Panc1 (cell line): ENCODE measurements at regions not wholly inside any gene's neighbourhood (a gene's known extent, or its start where the extent isn't known, plus 50 kb on each side); places are given as distances from the start of the nearest gene placed in this dataset.

ENCODE experiments used
- ATAC-seq: fragments of 200-7000 bp; cut with Tn5 transposase; 2 replicates; pipeline ENCODE4 v1.9.1; 2020; ENCODE audit warnings: mild to moderate bottlenecking, moderate library complexity
- BruUV-seq: library from RNA; stranded (reverse); fragments of 400-500 nt; replicated peaks from 2 replicates; lab custom pipeline; 2021; lab: Mats Ljungman, UMichigan
- CTCF ChIA-PET: fragments of 300-600 bp; sonication (Branson Sonifier 250); formaldehyde crosslinking; loops from one replicate; lab custom pipeline; 2022; ENCODE audit warnings: antibody characterized with exemption; lab: Charles Lee
- POLR2A ChIA-PET: fragments of 300-600 bp; sonication (Branson Sonifier 250); formaldehyde crosslinking; loops from one replicate; lab custom pipeline; 2022; ENCODE audit warnings: antibody characterized with exemption; lab: Charles Lee
- DNase-seq: peaks from one replicate; pipeline ENCODE4 v3.0.0-alpha.2; 2010; ENCODE audit warnings: low read depth, low spot score
- H3K27ac ChIP-seq: 2 replicates; pipeline ENCODE4 v1.5.1; 2011; ENCODE audit warnings: mild to moderate bottlenecking, low read length, inconsistent platforms
- H3K27me3 ChIP-seq: fragments of 200-500 bp; sonication (Bioruptor generic); 2 replicates; pipeline ENCODE4 v1.6.0; 2014; ENCODE audit warnings: low read length, inconsistent platforms; ENCODE audit not compliant: control insufficient read depth, insufficient read depth
- H3K36me3 ChIP-seq: fragments of 200-500 bp; sonication (Bioruptor generic); 2 replicates; pipeline ENCODE4 v1.5.1; 2014; ENCODE audit warnings: inconsistent platforms, mild to moderate bottlenecking, low read length, moderate library complexity; ENCODE audit not compliant: control insufficient read depth, insufficient read depth
- H3K4me1 ChIP-seq: 2 replicates; pipeline ENCODE4 v1.5.1; 2011; ENCODE audit warnings: inconsistent platforms, mild to moderate bottlenecking, low read length, moderate library complexity; ENCODE audit not compliant: control insufficient read depth, insufficient read depth
- H3K4me3 ChIP-seq, 2 experiments: 2 replicates each; pipeline ENCODE4 v1.5.1; 2011 to 2012; ENCODE audit warnings: low read depth in 2 of 2, low read length in 2 of 2, mild to moderate bottlenecking in 2 of 2, inconsistent platforms in 1 of 2, moderate library complexity in 1 of 2
- H3K9me3 ChIP-seq: fragments of 200-500 bp; sonication (Bioruptor generic); 2 replicates; pipeline ENCODE4 v1.5.1; 2014; ENCODE audit warnings: low read depth, mild to moderate bottlenecking, inconsistent platforms, low read length, moderate library complexity; ENCODE audit not compliant: control insufficient read depth, insufficient read depth
- CTCF ChIP-seq: fragments of 450-650 bp; IDR thresholded peaks from 2 replicates; pipeline ENCODE4 v1.5.1; 2017; ENCODE audit warnings: mild to moderate bottlenecking
- POLR2AphosphoS5 ChIP-seq: IDR thresholded peaks from 2 replicates; pipeline ENCODE4 v1.6.1; 2012; ENCODE audit warnings: mild to moderate bottlenecking, low read depth, low read length, moderate library complexity
- REST ChIP-seq, 2 experiments: IDR thresholded peaks; 2 replicates each; pipeline ENCODE4 v1.6.1; 2011 to 2012; ENCODE audit warnings: low read depth in 2 of 2, control low read depth in 1 of 2, low read length in 1 of 2, mild to moderate bottlenecking in 1 of 2, moderate library complexity in 1 of 2; ENCODE audit not compliant: insufficient read depth in 1 of 2
- SIN3A ChIP-seq: IDR thresholded peaks from 2 replicates; pipeline ENCODE4 v1.6.1; 2012; ENCODE audit warnings: low read depth, mild to moderate bottlenecking, low read length, moderate library complexity, borderline replicate concordance; ENCODE audit not compliant: insufficient read depth
- TCF7L2 ChIP-seq: IDR thresholded peaks from 2 replicates; pipeline ENCODE4 v1.6.1; 2011; ENCODE audit warnings: mild to moderate bottlenecking, low read depth, low read length, inconsistent platforms
- in situ Hi-C: cut with HindIII; loops from 2 replicates; pipeline ENCODE4 v1.10.0; 2016; ENCODE audit warnings: low sequenced_read_pairs, low pct_unique_long_range_greater_than_20kb
- intact Hi-C: fragments of 100-400 bp; cut with micrococcal nuclease; formaldehyde crosslinking; loops from one replicate; pipeline ENCODE4 v1.10.0; 2022; ENCODE audit not compliant: unreplicated experiment

- no TSS peak for BruUV-seq
- no peak overlapping the region for H3K27ac ChIP-seq
- no peaks in the 10 kb centered on the region for H3K27me3 ChIP-seq
- intact Hi-C loops (no loop called here), in situ Hi-C loops (no loop called here)
- DNase-seq (no peak), ATAC-seq (no peak)
- TF ChIP-seq SIN3A = no peak
- TF ChIP-seq REST (IDR thresholded peaks at IDR 0.05; ENCODE audit: insufficient read depth in 1 of 2, low read depth in 2 of 2, low read length in 1 of 2) = no peak
- TF ChIP-seq CTCF = no peak
- TF ChIP-seq POLR2AphosphoS5 = no peak
- TF ChIP-seq TCF7L2 = no peak
- no peak overlapping the region for H3K4me3 ChIP-seq
- H3K4me1 ChIP-seq = no peaks in the 10 kb centered on the region
- ChIA-PET POLR2A (no interaction called here), CTCF (no interaction called here)
- no peaks in the 10 kb centered on the region for H3K36me3 ChIP-seq
- 0 out of 2 replicates have a peak, but pooled peaks cover 2% of the 10 kb centered on the region for H3K9me3 ChIP-seq
Observed at GRCh38 chr3:118525077-118525476, 509.6 kb downstream of the IGSF11 start.

- intact Hi-C loops = no loop called here
- ATAC-seq = no peak
Observed at GRCh38 chr3:118526758-118527513, 507.7 kb downstream of the IGSF11 start.

GRCh38 chr3:118527514-118528044, 507.1 kb downstream of the IGSF11 start:
- no peak overlapping the region for H3K27ac ChIP-seq
- DNase-seq (no peak), ATAC-seq (no peak)
- H3K9me3 ChIP-seq = 0 out of 2 replicates have a peak, but pooled peaks cover 2% of the 10 kb centered on the region
- H3K27me3 ChIP-seq = no peaks in the 10 kb centered on the region
- H3K36me3 ChIP-seq = no peaks in the 10 kb centered on the region
- no peak overlapping the region for H3K4me3 ChIP-seq
- POLR2A ChIA-PET = no interaction called here
- TF ChIP-seq CTCF = no peak
- TF ChIP-seq POLR2AphosphoS5 = no peak
- no peak for TF ChIP-seq SIN3A
- TF ChIP-seq TCF7L2 = no peak
- TF ChIP-seq REST (IDR thresholded peaks at IDR 0.05; ENCODE audit: insufficient read depth in 1 of 2, low read depth in 2 of 2, low read length in 1 of 2) = no peak
- in situ Hi-C loops = no loop called here
- CTCF ChIA-PET = no interaction called here
- intact Hi-C loops = no loop called here
- no peaks in the 10 kb centered on the region for H3K4me1 ChIP-seq
- no TSS peak for BruUV-seq

More at GRCh38 chr3:118526758-118527513, 507.7 kb downstream of the IGSF11 start:
- POLR2A ChIA-PET = no interaction called here
- no peak for TF ChIP-seq SIN3A
- DNase-seq = no peak
- Histone ChIP-seq H3K27me3 (no peaks in the 10 kb centered on the region), H3K4me3 (no peak overlapping the region), H3K27ac (no peak overlapping the region), H3K36me3 (no peaks in the 10 kb centered on the region), H3K9me3 (0 out of 2 replicates have a peak, but pooled peaks cover 2% of the 10 kb centered on the region), H3K4me1 (no peaks in the 10 kb centered on the region)
- BruUV-seq = no TSS peak
- CTCF ChIA-PET = no interaction called here
- in situ Hi-C loops = no loop called here
